Activated T-cell treated with anti-CD3 and anti-CD28 coated beads for 24 hours (primary cell): ENCODE measurements at regions not wholly inside any gene's neighbourhood (a gene's known extent, or its start where the extent isn't known, plus 50 kb on each side); places are given as distances from the start of the nearest gene placed in this dataset.
"Not testable (repeated sequence)": the region's sequence is repeated elsewhere in the genome, so short reads cannot be mapped to it uniquely, and the experiment has no call there.

ENCODE experiments used
- DNase-seq: peaks from one replicate; pipeline ENCODE4 v3.0.0-alpha.2; 2020; ENCODE audit warnings: low read depth

- no peak for DNase-seq
Measured at GRCh38 chr10:35896001-35896400, 253.9 kb upstream of the FZD8 start.

- DNase-seq, result no peak
Measured at GRCh38 chr10:35895331-35895730, 253.2 kb upstream of the FZD8 start.

DNA sequence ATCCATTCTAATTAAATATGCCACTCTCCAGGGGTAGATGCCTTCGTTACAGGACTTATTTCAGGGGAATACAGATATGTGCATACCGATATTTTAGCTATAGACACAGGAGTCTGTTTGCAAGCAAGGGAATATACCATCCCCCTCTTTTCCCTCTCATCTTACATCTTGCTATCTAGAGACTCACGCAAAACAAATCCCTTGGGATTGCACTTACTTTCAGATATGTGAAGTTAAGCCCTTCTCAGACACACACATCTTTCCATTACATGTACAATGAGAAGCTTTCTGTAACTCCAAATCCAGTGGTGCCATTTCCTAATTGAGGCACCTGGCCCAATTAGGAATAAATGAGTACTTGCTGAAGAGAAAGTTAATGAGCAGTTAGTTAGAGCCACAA, 250.4 kb upstream of the FZD8 start:
- DNase-seq, result no peak

DNA sequence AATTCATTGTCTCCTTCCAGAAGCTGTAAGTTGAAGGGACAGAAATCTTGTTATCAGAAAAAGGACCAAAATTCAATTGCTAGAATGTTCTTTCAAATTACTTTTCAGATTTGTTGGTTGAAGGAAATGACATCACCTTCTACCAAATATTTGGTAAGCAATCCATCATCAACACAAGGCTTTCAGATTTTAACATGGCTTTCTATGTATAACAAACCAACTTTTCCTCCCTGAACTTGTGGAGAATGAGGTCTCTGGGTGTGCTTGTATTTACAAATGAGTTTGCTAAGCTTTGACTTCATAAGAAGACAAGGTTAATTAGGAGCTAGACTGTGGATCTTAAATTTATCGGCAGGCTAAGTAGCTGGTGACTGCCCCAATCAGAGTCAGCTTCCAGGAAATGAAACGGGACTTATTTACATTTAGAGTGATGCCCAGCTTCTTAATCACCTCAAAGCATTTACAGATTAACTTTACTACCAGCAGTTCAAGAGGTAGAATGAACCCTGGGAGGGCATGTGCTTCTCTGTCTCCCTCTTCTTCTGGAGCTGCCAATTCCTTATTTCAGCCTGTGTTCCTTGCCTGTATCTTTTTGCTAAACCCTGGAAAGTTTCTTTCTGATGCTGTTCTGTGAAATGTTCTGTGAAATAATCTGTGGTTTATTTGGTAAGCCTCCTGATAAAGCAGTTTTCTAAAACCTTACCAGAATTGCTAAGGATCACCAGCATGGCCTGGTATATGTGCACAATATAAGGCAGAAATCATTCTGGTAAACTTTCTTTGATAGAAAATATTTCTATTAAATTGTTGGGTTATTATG, 248.8 kb upstream of the FZD8 start:
- no peak for DNase-seq

DNA sequence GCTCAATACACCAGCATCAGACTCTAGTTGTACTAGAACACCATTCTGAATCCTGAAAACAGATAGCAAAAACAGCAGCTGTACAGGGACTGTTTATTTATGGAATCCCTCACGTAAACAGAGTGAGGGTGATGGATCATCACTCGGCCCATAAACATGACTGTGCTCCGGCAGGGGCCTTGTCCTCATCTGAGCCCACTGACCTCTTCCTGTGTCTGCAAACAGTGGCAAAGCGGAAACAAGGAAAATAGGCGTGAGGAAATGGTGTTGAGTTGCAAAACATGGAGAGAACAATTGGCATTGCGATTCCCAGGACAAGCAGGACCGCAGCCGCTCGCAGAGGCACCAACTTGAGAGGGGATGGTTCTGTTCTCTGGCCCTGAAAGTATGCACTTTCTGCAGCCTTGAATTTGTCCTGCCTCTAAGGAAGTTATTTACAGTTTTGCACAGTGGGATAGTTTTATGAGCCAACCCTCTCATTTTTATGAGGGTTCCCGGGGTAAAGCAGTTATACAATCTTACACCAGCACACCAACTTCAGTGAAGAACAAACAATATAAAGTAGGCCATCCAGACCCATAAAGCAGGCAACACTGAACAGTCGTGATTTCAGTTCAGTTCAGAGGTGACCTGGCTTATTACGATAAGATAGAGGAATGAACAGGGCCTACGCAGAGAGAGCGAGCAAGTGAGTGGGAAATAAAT, 248.0 kb upstream of the FZD8 start:
- DNase-seq, result no peak

DNA sequence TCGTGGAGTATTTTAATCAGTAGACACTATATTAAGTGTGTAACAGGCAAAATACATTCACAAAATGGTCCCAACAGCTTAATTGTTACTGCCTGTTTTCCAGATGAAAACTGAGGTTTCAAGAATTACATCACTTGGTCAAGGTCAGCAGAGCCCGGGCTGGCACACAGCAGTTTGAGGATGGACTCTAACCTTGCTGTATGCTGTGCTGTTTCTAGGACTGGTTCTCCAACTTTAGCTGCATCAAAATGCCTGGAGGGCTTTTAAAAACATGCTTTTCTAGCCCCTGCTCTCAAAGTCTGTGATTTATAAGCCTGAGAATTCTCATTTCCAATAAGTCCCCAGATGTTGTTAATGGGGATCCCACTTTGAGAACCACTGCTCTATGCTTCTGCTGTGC, 247.1 kb upstream of the FZD8 start:
- no peak for DNase-seq

- no peak for DNase-seq
Measured at GRCh38 chr10:35888400-35888799, 246.3 kb upstream of the FZD8 start.

- no peak for DNase-seq
Measured at GRCh38 chr10:35887685-35888084, 245.6 kb upstream of the FZD8 start.

GRCh38 chr10:35885076-35885475, 243.0 kb upstream of the FZD8 start:
- no peak for DNase-seq

DNA sequence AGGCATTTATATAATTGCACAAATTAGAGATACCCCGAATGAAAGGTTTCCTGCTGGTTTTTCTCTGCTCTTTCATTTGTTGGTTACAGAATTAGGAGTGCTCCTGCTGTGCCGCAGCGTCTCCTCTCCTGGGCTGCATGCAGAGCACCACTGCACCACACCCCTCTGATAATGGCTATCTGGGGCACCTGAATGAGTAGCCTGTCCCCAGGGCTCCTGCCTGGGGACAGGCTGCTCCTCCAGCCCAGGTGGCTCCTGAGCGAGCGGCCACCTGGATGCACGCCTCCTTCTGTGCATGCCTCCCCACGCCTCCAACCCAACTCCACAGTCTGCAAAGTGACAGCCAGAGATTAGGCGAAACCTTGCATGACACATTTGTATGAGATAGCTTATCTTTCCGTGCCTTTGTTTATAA, 242.6 kb upstream of the FZD8 start:
- DNase-seq, result no peak

- no peak for DNase-seq
Measured at GRCh38 chr10:35882422-35883150, 240.5 kb upstream of the FZD8 start.

DNA sequence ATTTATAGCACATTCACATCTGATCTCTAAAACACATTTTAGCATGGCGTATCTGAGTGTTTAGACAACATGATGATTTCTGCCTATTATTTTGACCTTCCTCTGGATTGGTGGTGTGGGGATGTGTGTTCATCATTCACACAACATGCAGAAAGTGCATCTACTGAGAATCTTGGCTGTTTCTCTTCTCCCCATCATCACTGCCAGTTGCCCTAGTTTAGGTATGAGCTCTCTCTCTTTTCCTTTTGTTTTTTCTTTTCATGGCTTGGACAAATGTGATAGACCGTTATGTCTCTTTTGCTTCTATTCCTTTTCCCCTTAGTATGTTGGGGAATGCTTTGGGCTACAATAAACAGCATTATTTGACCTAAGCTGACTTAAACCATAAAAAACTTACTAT, 239.2 kb upstream of the FZD8 start:
- no peak for DNase-seq

- DNase-seq, result no peak
Measured at GRCh38 chr10:35876248-35876647, 234.2 kb upstream of the FZD8 start.

DNA sequence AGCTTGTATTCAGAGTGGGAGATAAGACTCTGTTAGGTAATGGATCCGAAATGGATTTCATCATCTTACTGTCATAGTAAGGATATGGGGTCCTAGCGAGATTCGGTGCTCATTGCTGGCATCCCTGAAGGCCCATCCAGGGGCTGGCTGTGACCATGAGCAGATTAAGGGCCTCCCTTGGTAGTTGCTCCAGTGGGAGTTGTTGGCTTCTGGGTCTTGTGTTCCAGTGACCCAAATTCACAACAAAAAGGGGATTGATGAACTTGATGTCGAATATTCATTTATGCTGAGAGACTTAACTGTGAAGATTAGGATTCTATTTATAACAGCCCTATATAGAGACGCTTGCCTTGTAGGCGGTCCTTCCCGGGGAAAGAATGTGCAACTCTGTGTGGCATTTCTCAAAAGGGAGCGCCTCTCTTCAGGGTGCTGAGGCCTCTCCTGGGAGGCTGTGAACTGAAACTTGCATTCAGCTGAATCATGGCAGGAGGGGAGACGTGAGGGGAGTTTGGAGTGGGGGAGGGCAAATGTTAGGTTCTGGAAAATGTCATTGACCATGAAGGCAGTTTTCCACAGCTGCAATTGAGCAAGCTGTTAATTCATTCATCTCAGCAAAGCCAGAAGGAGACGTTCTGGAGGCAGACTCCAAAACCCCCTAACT, 233.1 kb upstream of the FZD8 start:
- no peak for DNase-seq

- DNase-seq, result no peak
Measured at GRCh38 chr10:35874311-35875015, 232.4 kb upstream of the FZD8 start.

DNA sequence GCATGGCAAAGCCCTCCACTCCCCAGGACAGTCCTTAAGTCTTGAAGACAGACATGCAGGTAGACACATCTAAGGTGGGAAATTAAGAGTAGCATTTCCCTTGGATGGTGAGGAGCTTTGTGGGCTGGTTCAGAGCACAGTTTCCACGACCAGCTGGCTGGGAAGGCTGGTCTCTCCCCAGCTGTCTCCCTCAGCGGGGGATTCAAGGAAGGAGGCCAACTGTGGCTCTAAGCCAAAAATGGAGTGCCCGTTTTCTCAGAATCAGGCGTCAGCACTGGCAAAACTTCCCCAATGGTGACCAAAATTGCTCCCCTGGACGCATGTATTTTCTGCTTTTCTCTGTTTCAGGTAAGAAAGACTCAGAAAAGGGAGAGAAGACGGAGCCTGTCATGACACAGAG, 230.6 kb upstream of the FZD8 start:
- DNase-seq, result no peak

DNA sequence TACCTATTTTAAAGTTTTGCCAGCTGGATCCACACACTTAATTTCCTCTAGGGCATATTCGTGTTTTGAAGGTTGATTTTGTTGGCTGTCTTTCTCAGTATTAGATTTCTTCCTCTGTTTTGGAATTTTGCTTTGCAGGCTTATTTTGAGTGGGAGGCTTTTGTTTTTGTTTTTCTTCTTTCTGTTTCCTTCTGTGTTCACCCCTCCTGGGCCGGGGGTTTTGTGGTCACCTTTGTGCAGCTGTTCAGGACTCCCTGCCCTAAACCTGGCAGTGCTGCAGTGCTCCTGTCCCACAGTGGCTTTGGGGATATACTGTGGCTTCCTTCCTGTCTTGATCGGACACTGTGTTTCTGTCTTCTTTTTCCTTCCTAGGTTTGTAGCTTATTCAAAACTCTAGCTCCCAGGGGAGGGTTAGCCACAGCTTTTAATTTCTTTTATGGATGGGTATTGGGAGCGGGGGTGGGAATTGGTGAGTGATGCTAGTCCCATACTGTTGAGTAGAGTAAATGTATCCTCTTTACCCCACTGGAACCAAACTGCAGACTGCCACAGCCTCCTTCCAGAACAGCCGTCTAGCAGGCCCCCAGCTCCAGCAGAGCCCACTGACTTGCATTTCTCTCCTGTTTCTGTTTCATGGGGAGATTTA, 228.7 kb upstream of the FZD8 start:
- no peak for DNase-seq

GRCh38 chr10:35858676-35859283, 216.7 kb upstream of the FZD8 start:
- DNase-seq, result not testable (repeated sequence)

DNA sequence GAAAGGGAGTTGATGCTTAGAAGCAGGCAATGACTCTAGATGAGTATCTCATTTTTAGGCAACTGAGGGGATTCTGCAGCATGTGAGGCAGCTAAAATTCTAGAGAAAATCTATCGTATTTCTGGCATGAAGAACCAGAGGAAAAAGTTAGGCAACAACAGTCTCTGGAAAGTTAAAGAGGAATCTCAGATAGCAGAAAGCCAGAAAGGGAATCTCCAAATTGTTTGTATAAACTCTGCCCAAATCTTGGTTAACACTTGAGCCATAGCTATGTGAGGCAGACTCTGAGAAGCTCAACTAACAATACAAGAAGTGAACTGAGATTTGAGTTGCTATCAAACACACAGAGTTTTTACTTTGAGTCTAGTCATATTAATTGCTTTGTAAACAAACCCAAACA, 215.8 kb upstream of the FZD8 start:
- no peak for DNase-seq

DNA sequence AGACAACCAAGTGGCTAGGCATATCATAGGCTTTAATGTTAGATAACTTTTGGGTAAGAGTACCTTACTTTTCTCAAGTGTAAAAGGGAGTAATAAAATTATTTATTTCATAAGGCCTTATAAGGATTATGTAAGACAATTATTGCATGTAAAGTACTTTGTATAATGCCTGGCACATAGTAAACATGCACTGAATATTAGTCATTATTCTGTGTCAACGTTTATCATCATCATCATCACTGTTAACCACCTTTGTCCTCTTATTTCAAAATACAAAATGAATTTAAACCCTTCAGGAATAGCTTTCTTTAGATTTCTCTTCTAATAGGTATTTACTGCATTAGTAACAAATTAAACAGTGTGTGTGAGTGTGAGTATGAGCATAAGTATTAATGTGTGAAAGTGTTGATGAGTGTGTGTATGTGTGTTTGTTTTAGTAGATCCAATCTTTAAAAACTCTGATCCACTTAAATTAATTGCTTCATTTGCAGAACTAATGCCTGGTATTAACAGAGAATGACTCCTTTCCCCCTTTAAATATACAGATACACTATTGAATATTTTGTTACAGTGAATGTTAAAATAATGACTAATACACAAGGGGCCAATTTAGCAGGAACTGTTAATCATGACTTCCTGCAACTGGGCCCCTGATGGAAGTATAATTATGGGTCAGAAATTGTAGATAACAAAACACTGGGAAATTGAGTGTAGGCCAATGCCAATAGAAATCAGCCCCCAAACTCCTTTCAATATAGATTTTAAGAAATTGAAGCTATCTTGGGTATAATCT, 213.3 kb upstream of the FZD8 start:
- DNase-seq, result no peak
